Mesenchymal stem cell (in vitro differentiated cells and primary cell): ENCODE measurements at regions not wholly inside any gene's neighbourhood (a gene's known extent, or its start where the extent isn't known, plus 50 kb on each side); places are given as distances from the start of the nearest gene placed in this dataset.

Experiments
- DNase-seq: peaks from one replicate; pipeline ENCODE4 v3.0.0-alpha.2; 2013
- H2AFZ ChIP-seq: one replicate; pipeline ENCODE4 v1.6.1; 2013; ENCODE audit warnings: low read depth, mild to moderate bottlenecking, control low read depth, inconsistent platforms, low read length, moderate library complexity
- H2AK5ac ChIP-seq: 2 replicates; pipeline ENCODE4 v1.6.1; 2013; ENCODE audit warnings: low read length, moderate library complexity, mild to moderate bottlenecking, inconsistent platforms; ENCODE audit not compliant: severe bottlenecking
- H2BK120ac ChIP-seq: one replicate; pipeline ENCODE4 v1.6.1; 2013; ENCODE audit warnings: low read depth, mild to moderate bottlenecking, inconsistent platforms, low read length, moderate library complexity
- H2BK12ac ChIP-seq, 2 experiments: one replicate each; pipeline ENCODE4 v1.6.1; 2013; ENCODE audit warnings: inconsistent platforms in 2 of 2, low read length in 2 of 2, mild to moderate bottlenecking in 2 of 2, moderate library complexity in 2 of 2, control low read depth in 1 of 2
- H2BK15ac ChIP-seq: one replicate; pipeline ENCODE4 v1.6.1; 2013; ENCODE audit warnings: mild to moderate bottlenecking, low read depth, inconsistent platforms; ENCODE audit not compliant: poor library complexity, severe bottlenecking
- H2BK5ac ChIP-seq: 2 replicates; pipeline ENCODE4 v1.6.1; 2013; ENCODE audit warnings: low read depth, mild to moderate bottlenecking, low read length, control low read depth, inconsistent platforms; ENCODE audit not compliant: poor library complexity, severe bottlenecking
- H3K14ac ChIP-seq, 2 experiments: one replicate each; pipeline ENCODE4 v1.6.1; 2013; ENCODE audit warnings: inconsistent platforms in 2 of 2, low read length in 2 of 2, control low read depth in 1 of 2, mild to moderate bottlenecking in 1 of 2, moderate library complexity in 1 of 2
- H3K18ac ChIP-seq, 2 experiments: one replicate each; pipeline ENCODE4 v1.6.1; 2013; ENCODE audit warnings: inconsistent platforms in 2 of 2, low read length in 2 of 2, control low read depth in 1 of 2, low read depth in 1 of 2, mild to moderate bottlenecking in 1 of 2
- H3K23ac ChIP-seq, 2 experiments: one replicate each; pipeline ENCODE4 v1.6.1; 2013; ENCODE audit warnings: inconsistent platforms in 2 of 2, low read length in 2 of 2, mild to moderate bottlenecking in 2 of 2, moderate library complexity in 2 of 2, control low read depth in 1 of 2
- H3K27ac ChIP-seq: 2 replicates; pipeline ENCODE4 v1.5.1; 2013; ENCODE audit warnings: mild to moderate bottlenecking, moderate library complexity, low read length, control low read depth, inconsistent platforms; ENCODE audit not compliant: poor library complexity, severe bottlenecking
- H3K27me3 ChIP-seq, 2 experiments: 2 replicates each; pipeline versions ENCODE4 v1.6.1 to v1.7.0; 2013; ENCODE audit warnings: low read length in 2 of 2, mild to moderate bottlenecking in 2 of 2, moderate library complexity in 2 of 2, control low read depth in 1 of 2, inconsistent platforms in 1 of 2; ENCODE audit not compliant: control insufficient read depth in 1 of 2, insufficient read depth in 1 of 2
- H3K36me3 ChIP-seq, 2 experiments: 2 replicates each; pipeline versions ENCODE4 v1.6.1 to v1.7.0; 2013; ENCODE audit warnings: low read length in 2 of 2, control low read depth in 1 of 2, inconsistent platforms in 1 of 2, low read depth in 1 of 2, mild to moderate bottlenecking in 1 of 2; ENCODE audit not compliant: insufficient read depth in 2 of 2, control insufficient read depth in 1 of 2
- H3K4ac ChIP-seq, 2 experiments: one replicate each; pipeline ENCODE4 v1.6.1; 2013; ENCODE audit warnings: inconsistent platforms in 2 of 2, low read length in 2 of 2, mild to moderate bottlenecking in 2 of 2, moderate library complexity in 2 of 2, control low read depth in 1 of 2, low read depth in 1 of 2
- H3K4me1 ChIP-seq: 2 replicates; pipeline ENCODE4 v1.6.1; 2013; ENCODE audit warnings: low read depth, low read length, control low read depth; ENCODE audit not compliant: control insufficient read depth, insufficient read depth
- H3K4me2 ChIP-seq: 2 replicates; pipeline ENCODE4 v1.6.1; 2013; ENCODE audit warnings: low read length, mild to moderate bottlenecking, inconsistent platforms; ENCODE audit not compliant: poor library complexity, severe bottlenecking
- H3K4me3 ChIP-seq, 2 experiments: 2 replicates each; pipeline versions ENCODE4 v1.5.1 to v1.7.0; 2013; ENCODE audit warnings: low read length in 2 of 2, mild to moderate bottlenecking in 2 of 2, control low read depth in 1 of 2, low read depth in 1 of 2; ENCODE audit not compliant: insufficient read depth in 1 of 2
- H3K79me1 ChIP-seq: replicated peaks from 2 replicates; pipeline ENCODE4 v1.6.1; 2013; ENCODE audit warnings: mild to moderate bottlenecking, control low read depth, low read length, inconsistent platforms; ENCODE audit not compliant: poor library complexity, severe bottlenecking
- H3K9ac ChIP-seq: 2 replicates; pipeline ENCODE4 v1.7.0; 2013; ENCODE audit warnings: mild to moderate bottlenecking, low read length, moderate library complexity
- H3K9me3 ChIP-seq: 2 replicates; pipeline ENCODE4 v1.7.0; 2013; ENCODE audit warnings: mild to moderate bottlenecking, low read length; ENCODE audit not compliant: control insufficient read depth
- H4K8ac ChIP-seq: one replicate; pipeline ENCODE4 v1.6.1; 2013; ENCODE audit warnings: inconsistent platforms, mild to moderate bottlenecking, low read length, moderate library complexity
- H4K91ac ChIP-seq: one replicate; pipeline ENCODE4 v1.6.1; 2013; ENCODE audit warnings: mild to moderate bottlenecking, low read length, inconsistent platforms
- WGBS: methylation state at CpG from one replicate; pipeline ENCODE4 v1.1.7; 2013; ENCODE audit warnings: mixed read lengths; 5-methylcytosine and 5-hydroxymethylcytosine counted together

DNA sequence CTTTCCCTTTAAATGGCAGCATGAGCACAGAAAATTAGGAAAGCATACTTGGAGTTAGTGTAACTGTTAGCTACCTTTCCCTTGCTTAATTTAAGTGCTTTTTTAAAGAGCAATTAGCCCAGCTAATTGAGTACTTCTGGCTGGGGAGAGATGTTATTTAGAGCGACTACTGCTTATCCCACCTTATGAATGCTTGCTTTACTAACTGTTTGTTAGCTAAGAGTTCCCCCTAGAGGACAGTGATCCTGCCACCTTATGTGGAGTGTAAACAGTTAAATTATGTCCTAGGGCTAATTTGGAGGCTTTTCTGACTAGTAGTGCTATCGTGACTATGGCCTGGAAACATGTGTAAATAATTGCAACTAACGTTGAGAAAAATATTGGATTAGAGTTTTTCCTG is 909.4 kb downstream of the FSTL5 start:
- no peaks in the 10 kb centered on the region for H3K79me1 ChIP-seq
- no peak overlapping the region for H2BK5ac ChIP-seq
- DNase-seq, result no peak
- H3K27ac ChIP-seq, result no peak overlapping the region
- no peaks in the 10 kb centered on the region for H3K36me3 ChIP-seq
- H3K4me1 ChIP-seq, result no peaks in the 10 kb centered on the region
- peaks cover 40% of the 10 kb centered on the region for H3K9me3 ChIP-seq
- H2BK15ac ChIP-seq, result no peak overlapping the region
- H3K18ac ChIP-seq, result no peak overlapping the region
- H3K4me2 ChIP-seq, result no peak overlapping the region
- H2BK120ac ChIP-seq, result no peak overlapping the region
- no peak overlapping the region for H4K91ac ChIP-seq
- H3K14ac ChIP-seq, result no peak overlapping the region
- no peak overlapping the region for H3K4me3 ChIP-seq
- no peak overlapping the region for H2AK5ac ChIP-seq
- no peak overlapping the region for H3K9ac ChIP-seq
- no peak overlapping the region for H4K8ac ChIP-seq
- 88% methylated on average over 3 of the region's 3 CpGs for WGBS
- no peak overlapping the region for H3K4ac ChIP-seq
- H2BK12ac ChIP-seq, result no peak overlapping the region
- H3K23ac ChIP-seq, result no peak overlapping the region
- no peak overlapping the region for H2AFZ ChIP-seq
- H3K27me3 ChIP-seq, result no peaks in the 10 kb centered on the region

- H3K18ac ChIP-seq, result no peak overlapping the region
- no peak overlapping the region for H2AFZ ChIP-seq
- H4K8ac ChIP-seq, result no peak overlapping the region
- no peak overlapping the region for H3K4me2 ChIP-seq
- H2AK5ac ChIP-seq, result no peak overlapping the region
- 70% methylated on average over 3 of the region's 6 CpGs for WGBS
- no peak overlapping the region for H2BK5ac ChIP-seq
- no peak overlapping the region for H2BK120ac ChIP-seq
- H3K79me1 ChIP-seq, result no peaks in the 10 kb centered on the region
- H2BK15ac ChIP-seq, result no peak overlapping the region
- DNase-seq, result peak; percentile 33
- no peaks in the 10 kb centered on the region for H3K27me3 ChIP-seq
- H3K36me3 ChIP-seq, result no peaks in the 10 kb centered on the region
- no peak overlapping the region for H3K9ac ChIP-seq
- H4K91ac ChIP-seq, result no peak overlapping the region
- H3K4ac ChIP-seq, result no peak overlapping the region
- no peak overlapping the region for H3K27ac ChIP-seq
- no peak overlapping the region for H3K23ac ChIP-seq
- no peak overlapping the region for H3K4me3 ChIP-seq
- no peak overlapping the region for H2BK12ac ChIP-seq
- no peaks in the 10 kb centered on the region for H3K4me1 ChIP-seq
- H3K14ac ChIP-seq, result no peak overlapping the region
- H3K9me3 ChIP-seq, result peaks cover 43% of the 10 kb centered on the region
Measured at GRCh38 chr4:161252520-161253141, 911.2 kb downstream of the FSTL5 start.

DNA sequence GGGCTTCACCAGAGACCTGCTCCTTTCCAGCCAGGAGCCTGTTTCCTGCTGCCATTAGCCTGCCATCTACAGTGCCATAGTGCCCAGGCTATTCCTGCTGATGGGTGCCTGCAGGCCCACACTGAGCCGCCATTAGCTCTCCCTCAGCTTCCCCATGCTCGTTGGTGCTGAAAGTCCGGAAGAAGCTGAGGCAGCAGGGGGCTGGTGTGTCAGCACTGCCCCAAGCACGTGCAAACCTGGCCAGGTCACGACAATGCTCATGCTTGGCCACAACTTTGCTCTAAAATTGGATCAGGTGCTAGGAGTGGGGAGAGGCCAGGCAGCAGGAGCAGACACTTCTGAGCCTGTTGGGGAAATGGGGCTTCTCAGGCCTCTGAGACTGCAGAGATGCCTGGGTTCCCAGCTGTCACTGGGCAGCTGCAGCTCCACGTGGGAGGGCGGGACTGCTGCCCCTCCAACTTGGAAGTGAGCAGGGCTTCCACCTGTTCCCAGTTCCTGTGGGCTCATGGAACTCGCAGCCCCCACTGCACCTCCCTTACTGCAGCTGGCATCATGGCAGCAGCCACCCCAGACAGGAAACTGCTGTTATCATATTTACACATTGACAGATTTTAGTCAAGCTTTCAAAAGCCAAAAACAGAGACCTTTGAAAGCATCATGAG is 913.9 kb downstream of the FSTL5 start:
- H3K23ac ChIP-seq, result no peak overlapping the region
- H2AK5ac ChIP-seq, result no peak overlapping the region
- no peak overlapping the region for H3K18ac ChIP-seq
- no peak overlapping the region for H3K27ac ChIP-seq
- no peak overlapping the region for H2AFZ ChIP-seq
- H3K36me3 ChIP-seq, result no peaks in the 10 kb centered on the region
- H3K27me3 ChIP-seq, result no peaks in the 10 kb centered on the region
- H2BK12ac ChIP-seq, result no peak overlapping the region
- no peak overlapping the region for H3K4me3 ChIP-seq
- no peak for DNase-seq
- 87% methylated on average over 8 of the region's 8 CpGs for WGBS
- no peak overlapping the region for H3K9ac ChIP-seq
- H3K4me1 ChIP-seq, result no peaks in the 10 kb centered on the region
- H4K8ac ChIP-seq, result no peak overlapping the region
- no peak overlapping the region for H3K4me2 ChIP-seq
- no peak overlapping the region for H3K4ac ChIP-seq
- H3K9me3 ChIP-seq, result peaks cover 23% of the 10 kb centered on the region
- H2BK15ac ChIP-seq, result no peak overlapping the region
- H2BK5ac ChIP-seq, result no peak overlapping the region
- H3K79me1 ChIP-seq, result no peaks in the 10 kb centered on the region
- no peak overlapping the region for H4K91ac ChIP-seq
- no peak overlapping the region for H2BK120ac ChIP-seq
- no peak overlapping the region for H3K14ac ChIP-seq

- H3K9ac ChIP-seq, result no peak overlapping the region
- peaks cover 18% of the 10 kb centered on the region for H3K9me3 ChIP-seq
- whole genome bisulfite sequencing, result 95% methylated on average over 3 of the region's 3 CpGs
- no peak overlapping the region for H3K4ac ChIP-seq
- H4K91ac ChIP-seq, result no peak overlapping the region
- H2AK5ac ChIP-seq, result no peak overlapping the region
- no peak overlapping the region for H3K27ac ChIP-seq
- H2BK5ac ChIP-seq, result no peak overlapping the region
- no peaks in the 10 kb centered on the region for H3K27me3 ChIP-seq
- no peak overlapping the region for H2BK120ac ChIP-seq
- no peaks in the 10 kb centered on the region for H3K36me3 ChIP-seq
- no peak for DNase-seq
- no peak overlapping the region for H3K4me2 ChIP-seq
- no peaks in the 10 kb centered on the region for H3K4me1 ChIP-seq
- H2BK15ac ChIP-seq, result no peak overlapping the region
- H3K14ac ChIP-seq, result no peak overlapping the region
- no peak overlapping the region for H2AFZ ChIP-seq
- no peak overlapping the region for H3K4me3 ChIP-seq
- H3K79me1 ChIP-seq, result no peaks in the 10 kb centered on the region
- no peak overlapping the region for H3K23ac ChIP-seq
- no peak overlapping the region for H4K8ac ChIP-seq
- no peak overlapping the region for H3K18ac ChIP-seq
- H2BK12ac ChIP-seq, result no peak overlapping the region
Measured at GRCh38 chr4:161248880-161249279, 914.9 kb downstream of the FSTL5 start.
